Naive thymus-derived CD4-positive, alpha-beta T cell (primary cell): ENCODE measurements at regions not wholly inside any gene's neighbourhood (a gene's known extent, or its start where the extent isn't known, plus 50 kb on each side); places are given as distances from the start of the nearest gene placed in this dataset.
A peak's percentile ranks its signal among the peaks of the same experiment; 100 is the strongest.
"Not testable (repeated sequence)": the region's sequence is repeated elsewhere in the genome, so short reads cannot be mapped to it uniquely, and the experiment has no call there.

Experiments used
- ATAC-seq: fragments of 150-1000 bp; cut with Tn5 transposase; 2 replicates; pipeline ENCODE4 v1.10.0; 2021; ENCODE audit warnings: mild to moderate bottlenecking, moderate library complexity
- CTCF ChIA-PET: fragments of 350-600 bp; sonication (Branson Sonifier 250); formaldehyde crosslinking; loops from one replicate; lab custom pipeline; 2021; ENCODE audit warnings: antibody characterized with exemption; lab: Charles Lee
- POLR2A ChIA-PET: fragments of 350-600 bp; sonication (Branson Sonifier 250); formaldehyde crosslinking; loops from one replicate; lab custom pipeline; 2021; ENCODE audit warnings: antibody characterized with exemption, inconsistent platforms; lab: Charles Lee
- DNase-seq, 9 donors: peaks; one replicate each; pipeline versions ENCODE4 v3.0.0 to v3.0.0-alpha.2; 2020 to 2022; ENCODE audit warnings: mixed read lengths in 1 of 9
- H3K27ac ChIP-seq: one replicate; pipeline ENCODE4 v1.7.0; 2013; ENCODE audit warnings: mild to moderate bottlenecking, low read depth, low read length, moderate library complexity
- H3K27me3 ChIP-seq, 2 donors: one replicate each; pipeline ENCODE4 v1.7.0; 2013; ENCODE audit warnings: low read length in 2 of 2, mild to moderate bottlenecking in 2 of 2, moderate library complexity in 2 of 2; ENCODE audit not compliant: control insufficient read depth in 2 of 2, insufficient read depth in 2 of 2
- H3K36me3 ChIP-seq, 3 experiments: 1 replicate in 2 of 3; 2 replicates in 1 of 3; pipeline ENCODE4 v1.7.0; 2013; ENCODE audit warnings: low read length in 3 of 3, mild to moderate bottlenecking in 3 of 3, moderate library complexity in 1 of 3; ENCODE audit not compliant: insufficient read depth in 3 of 3, control insufficient read depth in 2 of 3
- H3K4me1 ChIP-seq, 2 donors: one replicate each; pipeline ENCODE4 v1.7.0; 2013; ENCODE audit warnings: low read length in 2 of 2, mild to moderate bottlenecking in 2 of 2, moderate library complexity in 1 of 2; ENCODE audit not compliant: control insufficient read depth in 2 of 2, insufficient read depth in 2 of 2
- H3K4me3 ChIP-seq: 2 replicates; pipeline ENCODE4 v1.7.0; 2013; ENCODE audit warnings: mild to moderate bottlenecking, low read length
- H3K9me3 ChIP-seq, 3 experiments: 1 replicate in 2 of 3; 2 replicates in 1 of 3; pipeline ENCODE4 v1.7.0; 2013; ENCODE audit warnings: low read length in 3 of 3; ENCODE audit not compliant: control insufficient read depth in 2 of 3
- H3K27ac Mint-ChIP-seq, 9 donors: one replicate each; pipeline ENCODE4 v1.8.0; 2020 to 2022; ENCODE audit warnings: mixed read lengths in 9 of 9, mild to moderate bottlenecking in 8 of 9, moderate library complexity in 5 of 9, inconsistent platforms in 2 of 9
- H3K27me3 Mint-ChIP-seq, 5 donors: one replicate each; pipeline ENCODE4 v1.8.0; 2021 to 2022; ENCODE audit warnings: mixed read lengths in 5 of 5, mild to moderate bottlenecking in 1 of 5
- H3K36me3 Mint-ChIP-seq, 5 donors: one replicate each; pipeline ENCODE4 v1.8.0; 2020 to 2022; ENCODE audit warnings: mixed read lengths in 5 of 5, mild to moderate bottlenecking in 3 of 5, inconsistent platforms in 1 of 5
- H3K4me1 Mint-ChIP-seq, 7 donors: one replicate each; pipeline ENCODE4 v1.8.0; 2020 to 2022; ENCODE audit warnings: mixed read lengths in 7 of 7, mild to moderate bottlenecking in 3 of 7, inconsistent platforms in 1 of 7
- H3K4me3 Mint-ChIP-seq, 10 donors: one replicate each; pipeline ENCODE4 v1.8.0; 2020 to 2022; ENCODE audit warnings: mild to moderate bottlenecking in 10 of 10, mixed read lengths in 10 of 10, moderate library complexity in 6 of 10, inconsistent platforms in 2 of 10
- H3K9me3 Mint-ChIP-seq, 11 donors: one replicate each; pipeline ENCODE4 v1.8.0; 2020 to 2022; ENCODE audit warnings: mixed read lengths in 11 of 11, mild to moderate bottlenecking in 4 of 11, inconsistent platforms in 1 of 11, moderate library complexity in 1 of 11
- intact Hi-C, 2 donors: fragments of 100-400 bp; cut with micrococcal nuclease; formaldehyde crosslinking; loops; one replicate each; pipeline ENCODE4 v1.15.1; 2023

DNA sequence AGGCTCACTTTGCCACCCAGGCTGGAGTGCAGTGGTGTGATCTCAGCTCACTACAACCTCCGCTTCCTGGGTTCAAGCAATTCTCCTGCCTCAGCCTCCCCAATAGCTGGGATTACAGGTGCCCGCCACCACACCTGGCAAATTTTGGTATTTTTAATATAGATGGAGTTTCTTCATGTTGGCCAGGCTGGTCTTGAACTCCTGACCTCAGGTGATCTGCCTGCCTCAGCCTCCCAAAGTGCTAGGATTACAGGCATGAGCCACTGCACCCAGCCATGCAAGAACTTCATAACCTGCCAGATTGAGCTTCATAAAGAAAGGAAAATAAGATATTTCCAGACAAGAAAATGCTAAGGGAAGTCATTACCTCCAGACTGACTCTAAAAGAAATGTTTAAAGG lies 4467.2 kb upstream of the OR11H1 start:
- CTCF ChIA-PET, H3K36me3 ChIP-seq, H3K4me1 Mint-ChIP-seq, POLR2A ChIA-PET, H3K27me3 ChIP-seq, ATAC-seq, H3K4me3 Mint-ChIP-seq, DNase-seq, H3K27ac ChIP-seq, H3K27ac Mint-ChIP-seq, H3K4me1 ChIP-seq, H3K27me3 Mint-ChIP-seq, H3K4me3 ChIP-seq, intact Hi-C loops: not testable (repeated sequence)
- H3K9me3 ChIP-seq: peaks cover 0 to 28% (median 0%) of the 10 kb centered on the region in 3 experiments
- Mint-ChIP-seq H3K9me3 (peaks cover 16 to 80% (median 55%) of the 10 kb centered on the region in 11 donors), H3K36me3 (peaks cover 4 to 13% (median 7%) of the 10 kb centered on the region in 5 donors)

DNA sequence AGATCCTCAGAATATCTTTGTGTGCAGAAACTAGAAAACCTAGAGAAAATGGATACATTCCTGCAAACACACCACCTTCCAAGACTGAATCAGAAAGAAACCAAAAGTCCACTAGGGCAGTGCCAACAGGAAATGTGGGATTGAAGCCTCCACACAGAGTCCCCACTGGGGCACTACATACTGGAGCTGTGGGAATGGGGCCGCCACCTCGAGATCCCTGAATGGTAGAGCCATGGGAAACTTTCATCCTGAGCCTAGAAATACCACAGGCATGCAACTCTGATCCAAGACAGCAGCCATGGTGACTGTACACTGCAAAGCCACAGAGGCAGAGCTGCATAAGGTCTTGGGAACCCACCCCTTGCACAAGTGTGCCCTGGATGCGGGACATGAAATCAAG lies 4465.5 kb upstream of the OR11H1 start:
- CTCF ChIA-PET, H3K27ac ChIP-seq, DNase-seq, ATAC-seq, H3K36me3 ChIP-seq, H3K4me3 Mint-ChIP-seq, H3K27me3 ChIP-seq, H3K4me3 ChIP-seq, H3K27ac Mint-ChIP-seq, POLR2A ChIA-PET, intact Hi-C loops, H3K27me3 Mint-ChIP-seq, H3K4me1 ChIP-seq, H3K4me1 Mint-ChIP-seq: not testable (repeated sequence)
- H3K9me3 ChIP-seq: peaks cover 0 to 30% (median 0%) of the 10 kb centered on the region in 3 experiments
- H3K9me3 Mint-ChIP-seq: peaks cover 8 to 80% (median 60%) of the 10 kb centered on the region in 11 donors
- H3K36me3 Mint-ChIP-seq: peaks cover 0 to 24% (median 0%) of the 10 kb centered on the region in 5 donors

DNA sequence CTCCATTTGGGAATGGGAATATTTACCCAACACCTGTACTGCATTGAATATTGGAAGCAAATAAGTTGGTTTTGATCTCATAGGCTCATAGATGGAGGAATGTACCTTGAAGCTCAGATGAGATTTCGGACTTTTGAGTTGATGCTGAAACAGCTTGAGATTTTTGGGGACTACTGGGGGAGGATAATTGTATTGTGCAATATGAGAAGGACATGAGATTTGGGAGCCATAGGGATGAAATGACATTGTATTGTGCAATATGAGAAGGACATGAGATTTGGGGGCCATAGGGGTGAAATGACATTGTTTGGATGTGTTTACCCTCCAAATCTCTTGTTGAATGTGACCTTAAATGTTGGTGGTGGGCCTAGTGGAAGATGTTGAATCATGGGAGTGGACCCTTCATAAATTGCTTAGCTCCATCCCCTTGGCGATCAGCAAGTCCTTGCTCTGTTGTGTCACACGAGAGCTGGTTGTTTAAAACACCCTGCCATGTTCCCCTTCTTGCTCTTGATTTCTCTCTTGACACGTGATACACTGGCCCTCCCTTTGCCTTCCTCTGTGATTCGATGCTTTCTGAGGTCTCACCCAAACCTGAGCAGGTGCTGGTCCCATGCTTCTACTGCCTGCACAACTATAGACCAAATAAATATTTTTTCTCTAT lies 4464.8 kb upstream of the OR11H1 start:
- H3K4me1 Mint-ChIP-seq, POLR2A ChIA-PET, H3K27me3 Mint-ChIP-seq, DNase-seq, intact Hi-C loops, H3K27ac Mint-ChIP-seq, ATAC-seq, CTCF ChIA-PET, H3K36me3 ChIP-seq, H3K4me1 ChIP-seq, H3K27me3 ChIP-seq, H3K4me3 ChIP-seq, H3K4me3 Mint-ChIP-seq, H3K27ac ChIP-seq: not testable (repeated sequence)
- peaks cover 0 to 29% (median 0%) of the 10 kb centered on the region in 5 donors for H3K36me3 Mint-ChIP-seq
- peaks cover 14 to 81% (median 60%) of the 10 kb centered on the region in 11 donors for H3K9me3 Mint-ChIP-seq
- H3K9me3 ChIP-seq: peaks cover 0 to 32% (median 0%) of the 10 kb centered on the region in 3 experiments

DNA sequence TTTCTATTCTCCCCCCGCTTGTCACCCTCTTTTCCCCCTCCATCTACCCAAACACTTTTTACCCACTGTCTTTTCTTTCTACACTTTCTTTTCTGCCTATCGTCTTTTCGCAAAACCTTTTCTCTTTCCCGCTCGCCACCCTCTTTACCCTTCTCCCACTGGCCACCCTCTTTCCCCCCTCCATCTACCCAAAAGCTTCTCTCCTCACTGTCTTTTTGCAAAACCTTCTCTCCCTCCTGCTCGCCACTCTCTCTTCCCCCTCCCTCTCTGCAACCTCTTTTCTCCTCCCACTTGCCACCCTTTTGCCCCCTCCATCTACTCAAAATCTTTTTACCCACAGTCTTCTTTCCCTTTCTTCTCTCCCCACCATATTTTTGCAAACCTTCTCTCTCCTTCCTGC lies 4462.8 kb upstream of the OR11H1 start:
- H3K4me3 Mint-ChIP-seq, DNase-seq, ATAC-seq, CTCF ChIA-PET, H3K27ac Mint-ChIP-seq, intact Hi-C loops, H3K27me3 Mint-ChIP-seq, H3K27ac ChIP-seq, POLR2A ChIA-PET, H3K27me3 ChIP-seq, H3K4me1 Mint-ChIP-seq, H3K4me3 ChIP-seq, H3K36me3 ChIP-seq, H3K4me1 ChIP-seq: not testable (repeated sequence)
- Mint-ChIP-seq H3K36me3 (peaks cover 0 to 29% (median 0%) of the 10 kb centered on the region in 5 donors), H3K9me3 (peaks cover 9 to 74% (median 57%) of the 10 kb centered on the region in 11 donors)
- H3K9me3 ChIP-seq: peaks cover 0 to 38% (median 0%) of the 10 kb centered on the region in 3 experiments

DNA sequence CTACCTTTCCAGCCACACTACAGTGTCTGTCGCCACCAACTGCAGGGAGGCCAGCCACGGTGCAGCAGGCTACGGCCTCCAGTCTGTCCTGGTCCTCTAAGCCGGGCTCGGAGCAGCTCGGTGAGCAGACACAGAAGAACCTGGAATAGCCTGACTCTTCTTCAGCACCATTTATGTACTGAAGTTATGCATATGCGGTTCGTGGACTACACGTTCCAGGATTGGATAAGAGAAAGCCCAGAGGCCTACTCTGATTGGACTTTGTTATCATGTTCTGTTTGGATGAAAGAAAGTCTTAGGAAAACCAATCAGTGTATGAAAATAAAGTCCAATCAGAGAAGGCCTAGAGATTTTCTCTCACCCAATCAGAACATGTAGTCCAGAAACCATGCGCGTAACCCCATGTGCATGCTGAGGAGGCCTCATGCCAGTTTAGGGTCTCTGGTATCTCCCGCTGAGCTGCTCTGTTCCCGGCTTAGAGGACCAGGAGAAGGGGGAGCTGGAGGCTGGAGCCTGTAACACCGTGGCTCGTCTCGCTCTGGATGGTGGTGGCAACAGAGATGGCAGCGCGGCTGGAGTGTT lies 4462.0 kb upstream of the OR11H1 start:
- H3K36me3 ChIP-seq, ATAC-seq, H3K4me3 ChIP-seq, POLR2A ChIA-PET, intact Hi-C loops, H3K4me1 ChIP-seq, H3K4me3 Mint-ChIP-seq, H3K4me1 Mint-ChIP-seq, H3K27me3 Mint-ChIP-seq, CTCF ChIA-PET, H3K27me3 ChIP-seq, H3K27ac ChIP-seq, DNase-seq: not testable (repeated sequence)
- peak overlapping the region in 1 of 9 donors; percentile 17 for H3K27ac Mint-ChIP-seq
- peaks cover 9 to 73% (median 55%) of the 10 kb centered on the region in 11 donors for H3K9me3 Mint-ChIP-seq
- H3K36me3 Mint-ChIP-seq: peaks cover 0 to 29% (median 0%) of the 10 kb centered on the region in 5 donors
- peaks cover 0 to 38% (median 0%) of the 10 kb centered on the region in 3 experiments for H3K9me3 ChIP-seq

DNA sequence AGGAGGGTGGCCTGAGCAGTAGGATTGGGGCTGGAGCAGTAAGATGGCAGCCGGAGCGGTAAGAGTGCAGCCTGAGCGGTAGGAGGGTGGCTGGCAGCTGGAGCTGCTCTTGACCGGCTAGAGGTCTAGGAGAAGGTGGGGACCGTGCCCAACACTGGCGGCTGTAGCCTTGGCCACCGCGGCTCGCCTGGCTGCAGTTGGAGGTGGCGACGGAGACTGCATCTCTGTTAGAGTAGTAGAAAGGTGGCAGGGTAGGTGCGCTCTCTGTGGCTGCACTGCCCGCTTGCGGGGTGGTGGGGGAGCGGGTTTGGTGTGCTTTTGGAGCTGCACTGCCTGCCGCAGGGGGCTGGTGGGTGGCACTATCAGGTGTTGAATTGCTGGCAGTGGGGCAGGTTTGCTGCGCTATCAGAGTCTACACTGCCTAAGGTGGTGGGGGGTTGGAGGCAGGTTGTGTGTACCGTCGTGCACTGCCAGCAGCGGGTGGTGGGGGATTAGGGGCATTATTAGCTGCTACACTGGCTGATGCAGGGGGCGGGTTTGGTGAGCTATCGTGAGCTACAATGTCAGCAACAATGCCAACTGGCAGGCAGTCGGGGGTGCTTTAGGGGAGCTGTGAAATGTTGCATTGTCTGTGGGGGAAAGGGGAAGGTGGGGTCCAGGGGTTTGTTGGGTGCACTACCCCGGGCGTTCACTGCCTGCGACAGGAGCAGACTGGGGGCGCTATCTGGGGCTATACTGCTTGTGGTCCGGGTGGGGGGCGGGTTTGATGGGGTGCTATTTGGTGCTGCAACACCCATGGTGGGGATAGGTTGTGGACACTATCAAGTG lies 4461.3 kb upstream of the OR11H1 start:
- peaks cover 0 to 38% (median 0%) of the 10 kb centered on the region in 3 experiments for H3K9me3 ChIP-seq
- H3K27ac Mint-ChIP-seq: peak overlapping the region in 1 of 9 donors; percentile 17
- no peaks in the 10 kb centered on the region for H3K27me3 Mint-ChIP-seq
- no peak overlapping the region for H3K4me3 ChIP-seq
- H3K4me1 ChIP-seq: no peaks in the 10 kb centered on the region
- peaks cover 0 to 1% (median 0%) of the 10 kb centered on the region in 7 donors for H3K4me1 Mint-ChIP-seq
- no peaks in the 10 kb centered on the region for H3K27me3 ChIP-seq
- ChIA-PET CTCF (no interaction called here), POLR2A (no interaction called here)
- peaks cover 9 to 70% (median 54%) of the 10 kb centered on the region in 11 donors for H3K9me3 Mint-ChIP-seq
- peaks cover 0 to 29% (median 0%) of the 10 kb centered on the region in 5 donors for H3K36me3 Mint-ChIP-seq
- ATAC-seq (peak; percentile 57), DNase-seq (no peak)
- no peaks in the 10 kb centered on the region for H3K36me3 ChIP-seq
- no peak overlapping the region for H3K27ac ChIP-seq
- intact Hi-C loops: no loop called here
- H3K4me3 Mint-ChIP-seq: no peak overlapping the region
